ENCODE measurements at regions not wholly inside any gene's neighbourhood (a gene's known extent, or its start where the extent isn't known, plus 50 kb on each side); places are given as distances from the start of the nearest gene placed in this dataset.

DNA sequence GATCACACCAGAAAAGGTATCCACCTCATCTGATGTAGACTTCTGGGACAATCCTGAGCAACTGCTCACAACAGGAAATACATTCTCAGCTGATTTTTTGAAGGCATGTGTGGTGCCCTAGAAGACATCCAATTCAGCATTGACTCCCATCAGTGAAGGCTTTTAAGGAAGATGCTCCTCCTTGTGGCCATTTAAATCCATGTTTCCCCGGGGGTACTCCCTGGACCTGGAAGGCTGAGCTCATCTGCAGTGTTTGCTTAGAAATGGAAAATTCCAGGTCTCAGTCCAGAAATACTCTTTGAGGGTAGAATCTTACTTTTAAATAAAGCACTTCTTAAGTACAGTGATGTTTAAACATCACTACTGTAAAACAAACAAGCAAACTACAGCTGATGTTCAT lies 195.5 kb upstream of the PDE10A start:
- TF ChIP-seq EZH2 (IDR thresholded peaks at IDR 0.05; ENCODE audit: borderline replicate concordance, low read depth, low read length, poor library complexity, severe bottlenecking) = no peak
- TF ChIP-seq, protein P1, sequence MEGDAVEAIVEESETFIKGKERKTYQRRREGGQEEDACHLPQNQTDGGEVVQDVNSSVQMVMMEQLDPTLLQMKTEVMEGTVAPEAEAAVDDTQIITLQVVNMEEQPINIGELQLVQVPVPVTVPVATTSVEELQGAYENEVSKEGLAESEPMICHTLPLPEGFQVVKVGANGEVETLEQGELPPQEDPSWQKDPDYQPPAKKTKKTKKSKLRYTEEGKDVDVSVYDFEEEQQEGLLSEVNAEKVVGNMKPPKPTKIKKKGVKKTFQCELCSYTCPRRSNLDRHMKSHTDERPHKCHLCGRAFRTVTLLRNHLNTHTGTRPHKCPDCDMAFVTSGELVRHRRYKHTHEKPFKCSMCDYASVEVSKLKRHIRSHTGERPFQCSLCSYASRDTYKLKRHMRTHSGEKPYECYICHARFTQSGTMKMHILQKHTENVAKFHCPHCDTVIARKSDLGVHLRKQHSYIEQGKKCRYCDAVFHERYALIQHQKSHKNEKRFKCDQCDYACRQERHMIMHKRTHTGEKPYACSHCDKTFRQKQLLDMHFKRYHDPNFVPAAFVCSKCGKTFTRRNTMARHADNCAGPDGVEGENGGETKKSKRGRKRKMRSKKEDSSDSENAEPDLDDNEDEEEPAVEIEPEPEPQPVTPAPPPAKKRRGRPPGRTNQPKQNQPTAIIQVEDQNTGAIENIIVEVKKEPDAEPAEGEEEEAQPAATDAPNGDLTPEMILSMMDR (conservative IDR thresholded peaks at IDR 0.05; ENCODE audit: low read depth, low read length) = peak; percentile 36; the same call in 1 of the 2 replicates
- Histone ChIP-seq H3K4me1 (ENCODE audit: insufficient read depth, low read length, poor library complexity, severe bottlenecking) (no peaks in the 10 kb centered on the region), H3K27me3 (replicated peaks; ENCODE audit: insufficient read depth, low read depth, low read length, poor library complexity) (peaks cover 81% of the 10 kb centered on the region), H3K36me3 (ENCODE audit: insufficient read depth, low read length, poor library complexity, severe bottlenecking) (no peaks in the 10 kb centered on the region), H3K9me3 (ENCODE audit: low read depth, low read length, poor library complexity, severe bottlenecking) (no peaks in the 10 kb centered on the region), H3K27ac (ENCODE audit: low read depth, low read length, poor library complexity, severe bottlenecking) (no peak overlapping the region), H3K4me3 (ENCODE audit: low read depth, low read length, poor library complexity, severe bottlenecking) (no peak overlapping the region)
- DNase-seq (ENCODE audit: low spot score) = no peak
- intact Hi-C loops (cut with micrococcal nuclease; ENCODE audit: unreplicated experiment) = no loop called here
- CTCF ChIA-PET = interaction anchor here (0.5 kb wide), 1 partner anchor 942 kb away, joined by 3 read pairs; no protein-coding TSS in a partner anchor
- BruUV-seq (replicated peaks) = no TSS peak
- POLR2A ChIA-PET (ENCODE audit: low non-redundant PET) = no interaction called here

DNA sequence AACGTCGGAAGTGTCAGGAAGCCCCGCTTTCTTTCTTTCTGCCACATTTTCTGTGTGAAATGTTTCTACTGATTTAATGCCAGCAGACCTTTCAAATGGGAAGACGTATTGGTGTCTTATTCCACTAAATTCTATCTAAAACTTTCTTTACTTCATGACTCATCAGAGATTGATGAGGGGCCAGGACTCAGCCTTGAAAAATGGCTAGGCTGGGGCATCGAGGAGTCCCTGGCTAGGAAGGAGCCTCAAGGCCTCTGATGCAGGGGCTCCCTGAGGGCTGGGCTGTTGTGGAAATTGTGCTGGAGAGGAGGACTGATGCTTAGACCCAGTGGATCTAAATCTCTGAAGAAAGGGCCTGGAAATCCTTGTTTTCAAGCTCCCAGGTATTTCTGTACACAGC lies 192.8 kb upstream of the PDE10A start:
- TF ChIP-seq EZH2 (IDR thresholded peaks at IDR 0.05; ENCODE audit: borderline replicate concordance, low read depth, low read length, poor library complexity, severe bottlenecking) = no peak
- TF ChIP-seq, protein P1 (conservative IDR thresholded peaks at IDR 0.05; ENCODE audit: low read depth, low read length) = no peak
- no TSS peak for BruUV-seq (replicated peaks)
- H3K9me3 ChIP-seq (ENCODE audit: low read depth, low read length, poor library complexity, severe bottlenecking) = no peaks in the 10 kb centered on the region
- ChIA-PET POLR2A (ENCODE audit: low non-redundant PET) (no interaction called here), CTCF (no interaction called here)
- no peak overlapping the region for H3K27ac ChIP-seq (ENCODE audit: low read depth, low read length, poor library complexity, severe bottlenecking)
- no peaks in the 10 kb centered on the region for H3K36me3 ChIP-seq (ENCODE audit: insufficient read depth, low read length, poor library complexity, severe bottlenecking)
- peaks cover 78% of the 10 kb centered on the region for H3K27me3 ChIP-seq (replicated peaks; ENCODE audit: insufficient read depth, low read depth, low read length, poor library complexity)
- H3K4me1 ChIP-seq (ENCODE audit: insufficient read depth, low read length, poor library complexity, severe bottlenecking) = no peaks in the 10 kb centered on the region
- H3K4me3 ChIP-seq (ENCODE audit: low read depth, low read length, poor library complexity, severe bottlenecking) = no peak overlapping the region
- intact Hi-C loops (cut with micrococcal nuclease; ENCODE audit: unreplicated experiment) = no loop called here
- no peak for DNase-seq (ENCODE audit: low spot score)

DNA sequence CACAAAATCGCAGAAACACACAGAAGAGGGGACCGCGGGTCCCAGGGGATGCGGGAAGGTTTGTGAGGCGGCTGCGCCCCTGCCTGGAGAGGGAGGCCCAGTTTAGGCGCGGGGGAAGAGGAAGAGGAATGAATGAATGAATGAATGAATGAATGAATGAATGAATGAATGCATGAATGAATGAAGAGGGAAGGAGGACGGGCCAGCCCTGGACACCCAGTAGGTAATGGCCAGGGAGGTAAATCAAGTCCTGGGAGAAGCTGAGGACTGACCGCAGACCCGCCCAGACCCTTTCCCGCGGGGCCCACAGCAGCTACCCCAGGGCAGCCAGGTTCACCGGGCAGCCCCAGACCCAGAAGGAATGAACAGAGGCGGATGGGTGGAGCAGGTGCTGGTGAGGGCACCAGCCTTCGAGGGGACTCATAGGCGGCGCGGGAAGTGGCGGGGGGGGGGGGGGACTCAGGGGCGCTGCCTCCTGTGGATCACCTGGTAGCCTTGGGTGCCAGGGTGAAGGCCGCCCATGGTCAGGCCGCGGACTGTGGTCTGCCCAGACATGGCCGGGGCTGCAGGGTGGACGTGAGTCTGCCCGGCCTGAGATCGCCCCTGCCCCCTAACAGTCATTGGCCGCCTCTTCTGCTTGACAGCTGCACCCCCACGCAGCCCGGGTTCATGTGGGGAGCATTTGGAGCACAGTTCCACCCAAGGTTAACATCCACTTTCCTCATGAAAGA lies 192.0 kb upstream of the PDE10A start:
- intact Hi-C loops (cut with micrococcal nuclease; ENCODE audit: unreplicated experiment) = no loop called here
- DNase-seq (ENCODE audit: low spot score) = no peak
- TF ChIP-seq, protein P1 (conservative IDR thresholded peaks at IDR 0.05; ENCODE audit: low read depth, low read length) = no peak
- TF ChIP-seq EZH2 (IDR thresholded peaks at IDR 0.05; ENCODE audit: borderline replicate concordance, low read depth, low read length, poor library complexity, severe bottlenecking) = no peak
- H3K9me3 ChIP-seq (ENCODE audit: low read depth, low read length, poor library complexity, severe bottlenecking) = no peaks in the 10 kb centered on the region
- CTCF ChIA-PET = no interaction called here
- H3K27me3 ChIP-seq (replicated peaks; ENCODE audit: insufficient read depth, low read depth, low read length, poor library complexity) = peaks cover 75% of the 10 kb centered on the region
- no peaks in the 10 kb centered on the region for H3K36me3 ChIP-seq (ENCODE audit: insufficient read depth, low read length, poor library complexity, severe bottlenecking)
- no peak overlapping the region for H3K4me3 ChIP-seq (ENCODE audit: low read depth, low read length, poor library complexity, severe bottlenecking)
- BruUV-seq (replicated peaks) = no TSS peak
- H3K4me1 ChIP-seq (ENCODE audit: insufficient read depth, low read length, poor library complexity, severe bottlenecking) = no peaks in the 10 kb centered on the region
- POLR2A ChIA-PET (ENCODE audit: low non-redundant PET) = no interaction called here
- H3K27ac ChIP-seq (ENCODE audit: low read depth, low read length, poor library complexity, severe bottlenecking) = no peak overlapping the region

Data from A673 (cell line).